Gastroesophageal sphincter (tissue), 4 donors: ENCODE measurements at regions not wholly inside any gene's neighbourhood (a gene's known extent, or its start where the extent isn't known, plus 50 kb on each side); places are given as distances from the start of the nearest gene placed in this dataset.

ENCODE experiments used
- ATAC-seq: fragments of 150-250 bp; one replicate; pipeline ENCODE4 v1.9.1; 2016; ENCODE audit warnings: mild to moderate bottlenecking, moderate library complexity
- H3K27ac ChIP-seq, 4 donors: fragments of 200-600 bp; sonication (generic) in 3 of 4; 1 replicate in 3 of 4; 2 replicates in 1 of 4; pipeline ENCODE4 v1.5.1; 2016 to 2019
- H3K27me3 ChIP-seq: fragments of 200-600 bp; sonication (generic); one replicate; pipeline ENCODE4 v1.5.1; 2019
- H3K36me3 ChIP-seq, 2 donors: fragments of 200-600 bp; sonication (generic); one replicate each; pipeline ENCODE4 v1.5.1; 2019; ENCODE audit warnings: control low read depth in 1 of 2
- H3K4me1 ChIP-seq, 3 donors: fragments of 200-600 bp; sonication (generic); 1 replicate in 2 of 3; 2 replicates in 1 of 3; pipeline ENCODE4 v1.5.1; 2016 to 2019; ENCODE audit warnings: control low read depth in 2 of 3
- H3K4me3 ChIP-seq, 2 donors: fragments of 200-600 bp; sonication (generic); one replicate each; pipeline ENCODE4 v1.5.1; 2019; ENCODE audit warnings: mild to moderate bottlenecking in 1 of 2, moderate library complexity in 1 of 2
- H3K9me3 ChIP-seq, 3 donors: fragments of 200-600 bp; sonication (generic); one replicate each; pipeline ENCODE4 v1.5.1; 2017 to 2019; ENCODE audit warnings: control low read depth in 2 of 3
- CTCF ChIP-seq, 4 experiments: fragments of 200-600 bp in 2 of 4; fragments of 450-650 bp in 2 of 4; sonication (generic) in 1 of 4; IDR thresholded peaks; one replicate each; pipeline ENCODE4 v1.5.1; 2017 to 2019; ENCODE audit warnings: antibody characterized with exemption in 4 of 4, mild to moderate bottlenecking in 2 of 4, moderate library complexity in 2 of 4
- EP300 ChIP-seq: sonication (generic); formaldehyde crosslinking; IDR thresholded peaks from one replicate; pipeline ENCODE4 v1.6.1; 2017; ENCODE audit warnings: antibody characterized with exemption, mild to moderate bottlenecking
- POLR2A ChIP-seq, 2 donors: fragments of 450-650 bp; IDR thresholded peaks; one replicate each; pipeline ENCODE4 v1.6.1; 2017; ENCODE audit warnings: antibody characterized with exemption in 2 of 2, mild to moderate bottlenecking in 2 of 2, moderate library complexity in 1 of 2
- POLR2AphosphoS5 ChIP-seq: sonication (generic); formaldehyde crosslinking; IDR thresholded peaks from one replicate; pipeline ENCODE4 v1.6.1; 2017; ENCODE audit warnings: antibody characterized with exemption
- WGBS, 2 donors: methylation state at CpG; one replicate each; pipeline ENCODE4 v1.1.5; 2018; ENCODE audit warnings: low coverage in 1 of 2; 5-methylcytosine and 5-hydroxymethylcytosine counted together

- no peaks in the 10 kb centered on the region for H3K9me3 ChIP-seq
- no peak overlapping the region for H3K27ac ChIP-seq
- no peaks in the 10 kb centered on the region for H3K36me3 ChIP-seq
- WGBS, 2 donors = 40 to 100% methylated on average over 1 of the region's 5 CpGs
- H3K4me3 ChIP-seq = no peak overlapping the region
- H3K4me1 ChIP-seq = no peaks in the 10 kb centered on the region
- no peak for TF ChIP-seq POLR2AphosphoS5
- TF ChIP-seq POLR2A (IDR thresholded peaks at IDR 0.05) = no peak
- TF ChIP-seq EP300 = no peak
- TF ChIP-seq CTCF (IDR thresholded peaks at IDR 0.05) = no peak
- ATAC-seq = no peak
- H3K27me3 ChIP-seq = no peaks in the 10 kb centered on the region
Observed at GRCh38 chr20:19113343-19113930, 99.0 kb upstream of the SLC24A3 start.

GRCh38 chr20:19114410-19114809 lies 98.0 kb upstream of the SLC24A3 start:
- no peaks in the 10 kb centered on the region for H3K9me3 ChIP-seq
- no peak for TF ChIP-seq POLR2AphosphoS5
- no peak for TF ChIP-seq CTCF (IDR thresholded peaks at IDR 0.05)
- TF ChIP-seq POLR2A (IDR thresholded peaks at IDR 0.05) = no peak
- TF ChIP-seq EP300 = no peak
- WGBS, 2 donors = 69 to 83% methylated on average over 2 of the region's 2 CpGs
- H3K27ac ChIP-seq = no peak overlapping the region
- H3K4me3 ChIP-seq = no peak overlapping the region
- no peaks in the 10 kb centered on the region for H3K4me1 ChIP-seq
- no peaks in the 10 kb centered on the region for H3K27me3 ChIP-seq
- H3K36me3 ChIP-seq = no peaks in the 10 kb centered on the region
- ATAC-seq = no peak

GRCh38 chr20:19115581-19115980 lies 96.9 kb upstream of the SLC24A3 start:
- Histone ChIP-seq H3K4me1 (no peaks in the 10 kb centered on the region), H3K36me3 (no peaks in the 10 kb centered on the region), H3K27me3 (no peaks in the 10 kb centered on the region), H3K27ac (no peak overlapping the region), H3K9me3 (no peaks in the 10 kb centered on the region), H3K4me3 (no peak overlapping the region)
- 95 to 100% methylated on average over 2 to 6 of the region's 6 CpGs for WGBS, 2 donors
- no peak for ATAC-seq
- TF ChIP-seq POLR2AphosphoS5 (no peak), CTCF (IDR thresholded peaks at IDR 0.05) (no peak), POLR2A (IDR thresholded peaks at IDR 0.05) (no peak), EP300 (no peak)

- no peaks in the 10 kb centered on the region for H3K36me3 ChIP-seq
- no peak overlapping the region for H3K27ac ChIP-seq
- TF ChIP-seq POLR2A (IDR thresholded peaks at IDR 0.05) (no peak), POLR2AphosphoS5 (no peak), CTCF (IDR thresholded peaks at IDR 0.05) (no peak), EP300 (no peak)
- no peak for ATAC-seq
- no peaks in the 10 kb centered on the region for H3K27me3 ChIP-seq
- H3K4me1 ChIP-seq = no peaks in the 10 kb centered on the region
- no peaks in the 10 kb centered on the region for H3K9me3 ChIP-seq
- WGBS, 2 donors = 88 to 100% methylated on average over 1 to 5 of the region's 9 CpGs
- H3K4me3 ChIP-seq = no peak overlapping the region
Observed at GRCh38 chr20:19120011-19120410, 92.4 kb upstream of the SLC24A3 start.

- H3K4me1 ChIP-seq = no peaks in the 10 kb centered on the region
- TF ChIP-seq POLR2A (IDR thresholded peaks at IDR 0.05) (no peak), EP300 (no peak), CTCF (IDR thresholded peaks at IDR 0.05) (no peak), POLR2AphosphoS5 (no peak)
- no peak overlapping the region for H3K27ac ChIP-seq
- WGBS, 2 donors = 22 to 49% methylated on average over 4 of the region's 4 CpGs
- H3K4me3 ChIP-seq = no peak overlapping the region
- H3K9me3 ChIP-seq = no peaks in the 10 kb centered on the region
- no peaks in the 10 kb centered on the region for H3K27me3 ChIP-seq
- no peaks in the 10 kb centered on the region for H3K36me3 ChIP-seq
- ATAC-seq = no peak
Observed at GRCh38 chr20:19120569-19120968, 91.9 kb upstream of the SLC24A3 start.
